ENCODE measurements at regions not wholly inside any gene's neighbourhood (a gene's known extent, or its start where the extent isn't known, plus 50 kb on each side); places are given as distances from the start of the nearest gene placed in this dataset.
"Not testable (repeated sequence)": the region's sequence is repeated elsewhere in the genome, so short reads cannot be mapped to it uniquely, and the experiment has no call there.

- peak in 1 of 2 donors; percentile 45 for DNase-seq (ENCODE audit: low read depth in 1 of 2, low spot score in 1 of 2)
Measured at GRCh38 chr14:71554959-71555612, 377.1 kb upstream of the RGS6 start.

- DNase-seq (ENCODE audit: low read depth in 1 of 2, low spot score in 1 of 2): peak; percentile 28 to 72
Measured at GRCh38 chr14:71555654-71556559, 376.3 kb upstream of the RGS6 start.

- DNase-seq (ENCODE audit: low read depth in 1 of 2, low spot score in 1 of 2): no peak
Measured at GRCh38 chr14:71556730-71557129, 375.5 kb upstream of the RGS6 start.

GRCh38 chr14:71557351-71557750, 374.9 kb upstream of the RGS6 start:
- DNase-seq (ENCODE audit: low read depth in 1 of 2, low spot score in 1 of 2): no peak

- DNase-seq (ENCODE audit: low read depth in 1 of 2, low spot score in 1 of 2): not testable (repeated sequence)
Measured at GRCh38 chr14:71558943-71559342, 373.3 kb upstream of the RGS6 start.

DNA sequence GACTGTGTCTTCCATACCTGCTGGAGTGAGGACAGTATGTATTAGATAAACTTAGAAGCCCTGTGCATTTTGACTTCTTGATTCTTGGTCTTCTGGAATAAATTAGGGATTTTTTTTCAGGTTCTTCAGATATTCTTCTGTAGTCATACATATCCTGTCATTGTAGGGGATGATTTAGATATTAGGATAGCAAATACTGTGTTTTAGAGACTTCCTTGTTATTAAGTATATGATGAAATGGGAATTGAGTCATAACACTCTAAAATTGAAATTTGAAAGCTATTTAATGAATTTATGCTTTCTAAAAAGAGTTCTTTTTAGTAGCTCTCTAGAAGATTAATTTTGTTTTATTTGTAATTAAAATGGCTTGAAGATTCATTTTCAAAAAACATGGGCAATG, 371.5 kb upstream of the RGS6 start:
- DNase-seq (ENCODE audit: low read depth in 1 of 2, low spot score in 1 of 2): no peak

DNA sequence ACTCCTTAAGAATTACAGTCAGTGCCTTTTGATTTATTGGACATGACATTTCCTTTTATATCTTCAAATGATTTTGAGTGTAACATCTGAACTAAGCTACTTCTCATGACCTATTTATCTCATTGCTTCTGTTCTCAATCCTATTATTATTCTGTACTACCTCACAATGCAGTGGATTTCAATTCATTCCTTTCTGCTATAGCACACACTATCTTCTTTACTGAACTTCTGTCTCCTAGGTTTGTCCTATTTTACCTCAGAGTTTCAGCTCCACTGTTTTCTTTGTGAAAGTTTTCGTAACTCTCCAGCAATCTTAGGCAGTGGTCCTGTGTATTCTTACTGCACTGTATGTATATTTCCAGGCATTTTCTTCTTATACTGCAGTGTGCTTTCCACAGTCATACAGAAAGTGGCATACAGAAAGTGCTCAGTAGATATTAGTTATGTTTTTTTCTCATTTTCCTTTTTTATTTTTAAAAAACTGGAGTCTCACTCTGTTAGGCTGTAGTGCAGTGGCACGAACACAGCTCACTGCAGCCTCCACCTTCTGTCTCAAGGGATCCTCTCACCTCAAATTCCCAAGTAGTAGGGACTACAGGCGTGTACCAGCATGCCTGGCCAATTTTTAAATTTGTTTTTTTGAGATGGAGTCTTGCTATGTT, 368.6 kb upstream of the RGS6 start:
- no peak for DNase-seq (ENCODE audit: low read depth in 1 of 2, low spot score in 1 of 2)

GRCh38 chr14:71566276-71566675, 366.0 kb upstream of the RGS6 start:
- no peak for DNase-seq (ENCODE audit: low read depth in 1 of 2, low spot score in 1 of 2)

DNA sequence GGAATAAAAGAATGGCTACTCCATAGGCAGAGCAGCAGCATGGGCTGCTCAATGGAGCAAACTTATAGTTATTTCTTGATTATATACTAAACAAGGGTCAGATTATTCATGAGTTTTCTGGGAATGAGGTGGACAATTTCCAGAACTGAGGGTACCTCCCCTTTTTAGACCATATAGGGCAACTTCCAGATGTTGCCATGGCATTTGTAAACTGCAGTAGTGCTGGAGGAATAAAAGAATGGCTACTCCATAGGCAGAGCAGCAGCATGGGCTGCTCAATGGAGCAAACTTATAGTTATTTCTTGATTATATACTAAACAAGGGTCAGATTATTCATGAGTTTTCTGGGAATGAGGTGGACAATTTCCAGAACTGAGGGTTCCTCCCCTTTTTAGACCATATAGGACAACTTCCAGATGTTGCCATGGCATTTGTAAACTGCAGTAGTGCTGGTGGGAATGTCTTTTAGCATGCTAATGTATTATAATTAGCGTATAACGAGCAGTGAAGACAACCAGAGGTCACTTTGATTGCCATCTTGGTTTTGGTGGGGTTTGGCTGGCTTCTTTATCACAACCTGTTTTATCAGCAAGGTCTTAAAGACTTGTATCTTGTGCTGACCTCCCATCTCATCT, 364.6 kb upstream of the RGS6 start:
- DNase-seq (ENCODE audit: low read depth in 1 of 2, low spot score in 1 of 2): not testable (repeated sequence)

GRCh38 chr14:71574976-71575375, 357.3 kb upstream of the RGS6 start:
- DNase-seq (ENCODE audit: low read depth in 1 of 2, low spot score in 1 of 2): no peak

GRCh38 chr14:71576472-71576871, 355.8 kb upstream of the RGS6 start:
- no peak for DNase-seq (ENCODE audit: low read depth in 1 of 2, low spot score in 1 of 2)

DNA sequence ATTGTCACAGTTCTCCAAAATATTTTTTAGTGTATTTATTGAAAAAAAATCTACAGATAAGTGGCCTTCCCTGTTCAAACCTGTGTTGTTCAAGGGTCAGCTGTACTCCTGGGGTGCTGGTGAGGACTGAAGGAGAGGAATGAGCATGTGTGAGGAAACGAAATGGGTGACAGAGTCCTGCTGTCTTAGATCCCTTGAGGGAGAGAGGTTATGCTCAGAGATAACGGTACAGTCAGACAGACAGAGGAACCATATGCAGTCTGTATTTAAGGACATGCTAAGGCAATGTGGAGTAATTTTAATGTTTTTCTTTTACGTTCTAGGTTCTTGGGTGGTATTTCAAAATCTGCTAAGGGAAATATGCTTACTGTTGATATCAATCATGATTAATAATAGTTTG, 352.9 kb upstream of the RGS6 start:
- DNase-seq (ENCODE audit: low read depth in 1 of 2, low spot score in 1 of 2): no peak

- DNase-seq (ENCODE audit: low read depth in 1 of 2, low spot score in 1 of 2): no peak
Measured at GRCh38 chr14:71582705-71583104, 349.5 kb upstream of the RGS6 start.

GRCh38 chr14:71583194-71583593, 349.0 kb upstream of the RGS6 start:
- no peak for DNase-seq (ENCODE audit: low read depth in 1 of 2, low spot score in 1 of 2)

DNA sequence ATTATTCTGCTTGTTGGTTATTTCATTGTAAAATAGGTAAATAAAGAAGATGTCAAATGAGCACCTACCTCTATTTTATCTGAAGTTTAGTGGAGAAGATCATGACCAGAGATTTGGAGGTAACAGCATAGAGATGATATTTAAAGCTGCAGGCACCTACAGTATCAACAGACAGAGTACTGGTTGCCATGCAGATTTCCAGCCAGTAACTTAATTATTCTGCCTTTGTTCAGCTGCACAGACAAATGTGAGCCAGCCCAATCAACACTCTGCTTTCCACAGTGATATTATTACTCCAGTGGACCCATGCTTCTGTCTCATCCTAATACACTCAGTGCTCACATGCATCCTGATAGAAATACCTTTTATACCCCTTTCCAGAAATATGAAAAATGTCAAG, 348.5 kb upstream of the RGS6 start:
- DNase-seq (ENCODE audit: low read depth in 1 of 2, low spot score in 1 of 2): no peak

DNA sequence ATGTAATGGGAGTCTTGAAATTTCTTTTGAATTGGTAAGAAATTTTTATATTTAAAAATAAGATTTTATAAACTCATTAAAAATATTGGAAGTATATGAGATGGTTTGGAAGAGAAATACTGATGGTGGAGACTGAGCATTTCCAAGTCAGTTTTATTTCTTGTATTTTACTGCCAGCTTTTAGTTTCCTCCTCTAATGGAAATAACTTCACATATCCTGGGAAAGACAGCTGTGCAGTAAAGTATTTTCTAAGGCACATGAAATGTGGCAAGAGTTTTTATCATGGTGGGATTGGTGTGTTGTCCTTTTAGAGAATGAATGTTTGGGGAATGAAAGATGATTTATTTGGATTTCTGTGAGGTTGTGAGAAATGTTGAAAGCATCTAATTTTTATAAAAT, 346.9 kb upstream of the RGS6 start:
- DNase-seq (ENCODE audit: low read depth in 1 of 2, low spot score in 1 of 2): no peak

GRCh38 chr14:71586131-71586897, 345.9 kb upstream of the RGS6 start:
- no peak for DNase-seq (ENCODE audit: low read depth in 1 of 2, low spot score in 1 of 2)

GRCh38 chr14:71588028-71588427, 344.2 kb upstream of the RGS6 start:
- DNase-seq (ENCODE audit: low read depth in 1 of 2, low spot score in 1 of 2): no peak

GRCh38 chr14:71588576-71589215, 343.5 kb upstream of the RGS6 start:
- no peak for DNase-seq (ENCODE audit: low read depth in 1 of 2, low spot score in 1 of 2)

GRCh38 chr14:71589609-71590008, 342.6 kb upstream of the RGS6 start:
- DNase-seq (ENCODE audit: low read depth in 1 of 2, low spot score in 1 of 2): no peak

Measured in activated CD4-positive, alpha-beta T cell treated with anti-CD3 and anti-CD28 coated beads, Interleukin-2, amount 50 U/mL, for 24 hours (primary cell).